ENCODE measurements at regions not wholly inside any gene's neighbourhood (a gene's known extent, or its start where the extent isn't known, plus 50 kb on each side); places are given as distances from the start of the nearest gene placed in this dataset.
"Not testable (repeated sequence)": the region's sequence is repeated elsewhere in the genome, so short reads cannot be mapped to it uniquely, and the experiment has no call there.

DNA sequence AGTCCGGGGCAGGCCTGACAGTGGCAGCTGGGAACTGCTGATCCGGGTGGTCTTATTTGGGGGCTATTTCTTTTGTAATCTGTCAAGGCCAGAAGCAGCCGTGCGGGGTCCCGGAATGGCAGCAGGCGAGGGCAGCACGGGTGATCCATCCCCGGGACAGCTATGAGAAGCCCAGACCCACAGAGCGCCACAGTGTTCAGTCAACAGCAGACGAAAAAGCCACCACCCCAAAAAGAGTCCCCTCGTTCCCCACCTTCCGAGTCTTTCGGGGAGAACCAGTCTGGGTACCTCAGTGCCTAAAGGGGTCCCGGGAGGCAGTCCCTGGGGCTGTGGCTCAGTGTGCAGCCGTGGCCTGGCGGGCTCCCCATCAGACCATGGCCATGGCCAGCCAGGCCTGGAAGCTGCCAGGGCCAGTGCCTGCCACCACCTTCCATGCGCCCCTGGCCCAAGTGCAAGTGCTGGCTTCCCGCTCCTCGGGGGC, 125.1 kb upstream of the KCTD7 start:
- DNase-seq = no peak

DNA sequence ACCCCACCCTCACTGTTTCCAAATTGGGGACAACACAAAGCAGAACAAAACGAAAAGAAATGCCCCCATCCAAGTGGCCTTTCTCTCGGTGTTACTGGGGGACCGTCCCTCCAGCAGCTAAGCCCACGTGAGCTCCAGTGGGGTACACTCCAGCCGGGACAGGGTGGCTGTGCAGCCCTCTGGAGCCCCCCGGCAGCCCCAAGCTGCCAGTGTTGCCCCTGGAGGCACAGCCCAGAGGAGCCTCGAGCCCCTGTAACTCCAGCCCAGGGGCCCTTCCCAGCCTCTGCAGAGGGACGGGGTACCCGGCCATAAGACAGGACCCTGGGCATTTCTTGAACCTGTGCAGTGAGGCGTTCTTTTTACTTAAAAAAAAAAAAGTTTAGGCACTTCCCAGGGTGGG, 124.5 kb upstream of the KCTD7 start:
- DNase-seq = no peak

DNA sequence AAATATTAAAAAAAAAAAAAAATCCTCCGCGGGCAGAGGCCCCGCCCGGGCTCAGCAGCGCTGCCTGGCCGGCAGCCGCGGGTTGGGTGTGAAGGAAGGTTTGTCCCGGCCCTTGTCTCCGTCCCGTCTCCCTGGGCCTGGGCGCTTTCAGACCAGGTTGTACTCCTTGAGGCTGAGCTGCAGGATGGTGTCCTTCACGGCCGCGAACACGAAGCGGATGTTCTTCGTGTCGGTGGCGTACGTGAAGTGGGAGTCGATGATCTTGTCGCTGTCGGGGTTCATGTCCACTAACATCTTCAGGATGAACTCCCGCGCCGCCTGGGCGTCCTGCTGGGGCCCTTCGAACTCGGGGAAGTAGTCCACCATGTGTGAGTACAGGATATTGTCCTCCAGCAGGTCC, 123.7 kb upstream of the KCTD7 start:
- DNase-seq = no peak

DNA sequence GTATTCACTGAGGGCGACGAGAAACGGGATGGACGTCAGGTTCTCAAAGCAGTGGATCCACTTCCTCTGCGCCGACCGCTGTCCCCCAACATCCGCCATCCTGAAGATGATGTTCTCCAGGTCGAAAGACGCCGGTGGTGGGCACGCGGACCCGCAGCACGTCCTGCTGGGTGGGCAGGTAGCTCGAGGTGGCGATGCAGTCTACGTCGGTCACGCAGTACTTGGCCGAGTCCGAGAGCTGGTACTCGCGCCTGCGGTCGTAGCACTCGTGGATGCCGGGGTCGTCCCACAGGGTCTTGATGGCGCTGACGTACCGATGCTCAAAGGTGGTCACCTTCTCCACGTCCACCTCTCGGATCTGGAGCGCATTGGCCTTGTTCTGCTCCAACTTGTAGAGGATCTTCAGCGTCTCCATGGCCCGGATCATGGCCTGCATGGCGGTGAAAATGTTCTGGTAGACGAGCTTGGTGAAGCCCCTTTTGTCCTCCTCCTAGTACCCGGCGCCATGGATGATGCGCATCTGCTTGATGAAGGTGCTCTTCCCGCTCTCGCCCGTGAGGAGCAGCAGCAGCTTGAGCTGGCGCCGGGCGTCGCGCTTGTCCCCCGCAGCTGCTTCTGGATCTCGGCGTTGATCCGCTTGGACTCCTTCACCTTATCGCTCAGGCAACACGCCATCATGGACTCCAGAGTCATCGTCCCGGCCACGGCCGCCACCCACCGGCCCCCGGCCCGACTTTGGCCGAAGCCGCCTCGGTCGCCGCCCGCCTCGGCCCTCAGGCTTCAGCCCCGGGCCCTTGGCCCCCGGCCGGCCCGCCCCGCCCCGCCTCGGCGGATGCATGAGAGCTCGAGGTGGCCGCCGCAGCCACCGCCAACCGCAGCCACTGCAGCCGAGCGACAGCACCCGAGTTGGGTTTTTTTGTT, 122.9 kb upstream of the KCTD7 start:
- no peak for DNase-seq

DNA sequence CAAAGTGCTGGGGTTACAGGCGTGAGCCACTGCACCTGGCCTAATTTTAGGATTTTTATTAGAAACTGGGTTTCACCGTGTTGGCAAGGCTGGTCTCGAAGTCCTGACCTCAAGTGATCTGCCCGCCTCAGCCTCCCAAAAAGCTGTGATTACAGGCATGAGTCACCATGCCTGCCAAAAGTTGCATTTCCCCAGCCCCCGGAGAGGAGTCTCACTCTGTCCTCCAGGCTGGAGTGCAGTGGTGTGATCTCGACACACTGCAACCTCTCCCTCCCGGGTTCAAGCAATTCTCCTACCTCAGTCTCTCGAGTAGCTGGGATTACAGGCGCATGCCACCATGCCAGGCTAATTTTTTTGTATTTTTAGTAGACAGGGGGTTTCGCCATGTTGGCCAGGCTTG, 122.0 kb upstream of the KCTD7 start:
- not testable (repeated sequence) for DNase-seq

DNA sequence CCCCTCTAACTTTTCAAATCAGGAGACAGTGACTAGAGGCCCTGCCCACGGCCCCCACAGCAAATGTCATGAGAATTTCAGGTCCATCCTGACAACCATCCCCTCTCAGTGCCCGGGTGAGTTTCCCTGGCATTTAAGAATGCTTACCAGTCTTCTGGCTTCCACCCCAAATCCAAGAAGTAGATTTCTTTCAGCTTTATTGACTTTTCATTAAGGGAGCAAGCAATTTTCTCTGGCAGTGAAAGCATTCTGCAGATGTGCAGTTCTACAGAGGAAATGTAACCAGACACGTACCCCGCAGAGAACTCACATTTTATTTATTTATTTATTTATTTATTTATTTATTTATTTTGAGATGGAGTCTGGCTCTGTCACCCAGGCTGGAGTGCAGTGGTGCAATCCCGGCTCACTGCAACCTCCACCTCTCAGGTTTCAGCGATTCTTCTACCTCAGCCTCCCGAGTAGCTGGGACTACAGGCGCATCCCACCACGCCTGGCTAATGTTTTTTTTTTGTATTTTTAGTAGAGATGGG, 120.9 kb upstream of the KCTD7 start:
- no peak for DNase-seq

GRCh38 chr7:66508431-66508830, 120.2 kb upstream of the KCTD7 start:
- DNase-seq = no peak

GRCh38 chr7:66514050-66514449, 114.6 kb upstream of the KCTD7 start:
- DNase-seq = no peak

GRCh38 chr7:66517212-66517909, 111.3 kb upstream of the KCTD7 start:
- DNase-seq = no peak

DNA sequence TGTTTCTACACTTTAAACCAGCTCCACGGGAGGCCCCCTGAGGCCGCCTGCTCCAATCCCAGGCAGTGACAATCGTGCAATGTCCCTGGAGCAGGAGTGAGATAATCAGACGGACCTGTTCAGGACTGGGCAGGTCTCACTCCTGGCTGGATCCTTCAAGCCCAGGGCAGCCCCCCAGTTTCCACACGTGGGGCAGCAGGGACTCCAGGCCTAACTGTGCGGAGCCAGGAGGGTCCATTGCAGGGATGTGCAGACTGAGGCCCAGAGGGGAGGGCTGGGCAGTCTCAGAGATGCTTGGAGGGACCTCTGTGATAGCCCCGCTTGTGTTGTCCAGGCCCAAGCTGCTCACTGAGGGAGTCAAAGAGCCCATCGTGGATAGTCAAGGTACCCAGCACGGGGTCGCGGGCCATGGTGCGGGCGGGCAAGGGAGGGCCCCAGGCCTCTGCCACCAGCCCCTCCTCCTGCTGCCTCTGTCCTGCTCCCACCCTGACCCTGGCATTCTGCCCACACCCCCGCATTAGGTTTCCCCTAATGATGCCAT, 110.5 kb upstream of the KCTD7 start:
- no peak for DNase-seq

- no peak for DNase-seq
Observed at GRCh38 chr7:66521675-66522074, 107.0 kb upstream of the KCTD7 start.

GRCh38 chr7:66522518-66522917, 106.2 kb upstream of the KCTD7 start:
- DNase-seq = no peak

- DNase-seq = no peak
Observed at GRCh38 chr7:66523409-66523808, 105.3 kb upstream of the KCTD7 start.

- DNase-seq = no peak
Observed at GRCh38 chr7:66524738-66525137, 103.9 kb upstream of the KCTD7 start.

- not testable (repeated sequence) for DNase-seq
Observed at GRCh38 chr7:66526782-66527181, 101.9 kb upstream of the KCTD7 start.

- DNase-seq = no peak
Observed at GRCh38 chr7:66528652-66529051, 100.0 kb upstream of the KCTD7 start.

DNA sequence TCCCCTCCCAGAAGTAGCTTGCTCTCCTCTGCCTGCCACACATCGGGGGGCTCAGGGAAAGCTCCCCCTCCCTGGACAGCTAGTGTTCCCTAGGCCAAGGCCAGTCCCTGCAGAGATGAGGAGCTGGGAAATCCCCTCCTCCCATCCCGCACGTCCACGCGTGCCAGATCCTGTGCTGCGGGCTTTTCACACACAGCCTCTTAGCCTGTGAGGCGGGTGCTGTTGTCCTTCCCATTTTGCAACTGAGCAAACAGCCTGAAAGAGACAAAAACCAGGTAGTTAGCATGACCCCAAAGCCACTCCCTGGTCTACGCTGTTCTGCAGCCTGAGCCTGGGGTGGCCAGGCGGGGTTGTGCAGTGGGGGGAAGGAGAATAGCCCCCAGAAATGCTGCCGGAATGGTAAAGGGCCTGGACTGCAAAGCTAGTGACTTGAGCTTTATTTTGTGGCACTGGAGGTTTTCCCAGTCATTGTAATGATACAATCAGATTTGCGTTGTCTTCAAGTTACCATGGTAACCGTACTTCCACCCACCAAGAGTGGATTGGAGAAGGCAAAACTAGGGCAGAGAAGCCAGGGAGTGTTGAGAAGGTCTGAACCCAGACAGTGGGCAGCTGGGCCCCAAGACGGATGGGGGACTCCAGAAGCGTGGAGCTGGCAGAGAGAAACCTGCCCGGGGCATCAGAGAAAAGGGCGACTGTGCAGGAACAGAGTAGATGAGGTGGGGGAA, 98.6 kb upstream of the KCTD7 start:
- no peak for DNase-seq

GRCh38 chr7:66535414-66536329, 93.0 kb upstream of the KCTD7 start:
- no peak for DNase-seq

DNA sequence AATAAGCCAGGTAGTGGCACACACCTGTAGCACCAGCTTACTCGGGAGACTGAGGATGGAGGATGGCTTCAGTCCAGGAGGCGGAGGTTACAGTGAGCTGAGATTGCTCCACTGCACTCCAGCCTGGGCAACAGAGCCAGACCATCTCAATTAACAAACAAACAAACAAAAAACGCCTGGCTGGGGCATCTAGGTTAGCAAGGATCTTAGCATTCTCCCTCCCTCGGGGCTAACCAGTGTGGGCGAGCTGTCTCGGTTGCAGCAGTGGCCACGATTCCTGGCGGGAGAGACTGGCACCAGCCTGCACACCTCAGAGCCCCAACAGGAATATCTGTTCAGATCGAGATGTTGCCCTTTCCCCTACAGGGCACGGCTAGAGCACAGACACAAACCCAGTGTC, 91.3 kb upstream of the KCTD7 start:
- no peak for DNase-seq

GRCh38 chr7:66537876-66538275, 90.8 kb upstream of the KCTD7 start:
- no peak for DNase-seq

- DNase-seq = no peak
Observed at GRCh38 chr7:66539264-66539623, 89.4 kb upstream of the KCTD7 start.

GRCh38 chr7:66539902-66540375, 88.7 kb upstream of the KCTD7 start:
- no peak for DNase-seq
